Smooth muscle cell (in vitro differentiated cells): ENCODE measurements at regions not wholly inside any gene's neighbourhood (a gene's known extent, or its start where the extent isn't known, plus 50 kb on each side); places are given as distances from the start of the nearest gene placed in this dataset.

ENCODE experiments used
- DNase-seq: peaks from one replicate; lab custom pipeline; 2025; ENCODE audit not compliant: unreplicated experiment; lab: John Stamatoyannopoulos, UW
- H2AFZ ChIP-seq: fragments of 200-600 bp; sonication (generic); 2 replicates; pipeline ENCODE4 v1.6.0; 2016; ENCODE audit warnings: antibody characterized with exemption, low read depth, mild to moderate bottlenecking
- H3F3A ChIP-seq: fragments of 200-600 bp; sonication (generic); 2 replicates; pipeline ENCODE4 v1.6.0; 2017; ENCODE audit warnings: antibody characterized with exemption, low read depth
- H3K27ac ChIP-seq: fragments of 200-600 bp; sonication (generic); 2 replicates; pipeline ENCODE4 v1.5.1; 2016; ENCODE audit warnings: low read depth, mild to moderate bottlenecking
- H3K27me3 ChIP-seq: fragments of 200-600 bp; sonication (generic); 2 replicates; pipeline ENCODE4 v1.6.1; 2016; ENCODE audit warnings: low read depth, mild to moderate bottlenecking
- H3K36me3 ChIP-seq: fragments of 200-600 bp; sonication (generic); 2 replicates; pipeline ENCODE4 v1.5.1; 2016; ENCODE audit warnings: low read depth
- H3K4me1 ChIP-seq: fragments of 200-600 bp; sonication (generic); 2 replicates; pipeline ENCODE4 v1.5.1; 2016; ENCODE audit warnings: low read depth
- H3K4me2 ChIP-seq: fragments of 200-600 bp; sonication (generic); 2 replicates; pipeline ENCODE4 v1.6.0; 2016; ENCODE audit warnings: mild to moderate bottlenecking
- H3K4me3 ChIP-seq: fragments of 200-600 bp; sonication (generic); 2 replicates; pipeline ENCODE4 v1.5.1; 2016; ENCODE audit warnings: mild to moderate bottlenecking
- H3K79me2 ChIP-seq: fragments of 200-600 bp; sonication (generic); 2 replicates; pipeline ENCODE4 v1.6.0; 2016; ENCODE audit warnings: low read depth, mild to moderate bottlenecking
- H3K9ac ChIP-seq: fragments of 200-600 bp; sonication (generic); 2 replicates; pipeline ENCODE4 v1.6.0; 2016; ENCODE audit warnings: low read depth
- H3K9me3 ChIP-seq: fragments of 200-600 bp; sonication (generic); replicated peaks from 2 replicates; pipeline ENCODE4 v1.5.1; 2016; ENCODE audit warnings: low read depth
- H4K20me1 ChIP-seq: fragments of 200-600 bp; sonication (generic); 2 replicates; pipeline ENCODE4 v1.6.0; 2016; ENCODE audit warnings: low read depth
- WGBS: methylation state at CpG from one replicate; pipeline ENCODE4 v1.1.7; 2016; ENCODE audit warnings: low lambda C conversion rate; 5-methylcytosine and 5-hydroxymethylcytosine counted together
- TF ChIP-seq, protein P1 (sequence below): fragments of 200-600 bp; sonication (generic); IDR thresholded peaks from 2 replicates; pipeline ENCODE4 v1.5.1; 2017; ENCODE audit warnings: borderline replicate concordance, mild to moderate bottlenecking, antibody characterized with exemption; ENCODE audit not compliant: insufficient read depth, poor library complexity, severe bottlenecking

DNA sequence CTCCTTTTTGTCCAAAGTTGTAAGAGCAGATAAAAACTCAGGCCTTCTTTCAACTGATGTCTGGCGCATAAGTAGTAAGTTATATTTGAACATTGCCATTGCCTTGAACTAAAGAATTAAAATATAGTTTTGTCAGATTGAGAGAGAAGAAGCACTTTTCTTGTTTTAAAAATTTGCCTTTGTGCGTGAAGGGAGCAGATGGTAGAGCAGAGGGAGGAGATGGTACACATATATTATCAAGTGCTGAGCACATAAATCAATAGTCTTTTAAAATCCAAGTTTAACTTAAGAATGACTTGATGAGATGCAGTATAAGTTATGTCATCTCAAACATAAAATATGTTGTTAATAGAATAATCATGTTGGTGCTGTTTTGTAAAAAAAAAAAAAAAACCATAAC lies 504.6 kb upstream of the KLHL1 start:
- Histone ChIP-seq H4K20me1 (no peaks in the 10 kb centered on the region), H3F3A (no peaks in the 10 kb centered on the region), H3K27ac (no peak overlapping the region), H3K4me2 (no peak overlapping the region), H3K4me3 (no peak overlapping the region), H3K79me2 (no peaks in the 10 kb centered on the region), H3K4me1 (no peaks in the 10 kb centered on the region), H2AFZ (no peak overlapping the region), H3K27me3 (no peaks in the 10 kb centered on the region), H3K9ac (no peak overlapping the region), H3K36me3 (no peaks in the 10 kb centered on the region), H3K9me3 (no peaks in the 10 kb centered on the region)
- WGBS: 82% methylated on average over 2 of the region's 2 CpGs
- DNase-seq: no peak
- TF ChIP-seq, protein P1, sequence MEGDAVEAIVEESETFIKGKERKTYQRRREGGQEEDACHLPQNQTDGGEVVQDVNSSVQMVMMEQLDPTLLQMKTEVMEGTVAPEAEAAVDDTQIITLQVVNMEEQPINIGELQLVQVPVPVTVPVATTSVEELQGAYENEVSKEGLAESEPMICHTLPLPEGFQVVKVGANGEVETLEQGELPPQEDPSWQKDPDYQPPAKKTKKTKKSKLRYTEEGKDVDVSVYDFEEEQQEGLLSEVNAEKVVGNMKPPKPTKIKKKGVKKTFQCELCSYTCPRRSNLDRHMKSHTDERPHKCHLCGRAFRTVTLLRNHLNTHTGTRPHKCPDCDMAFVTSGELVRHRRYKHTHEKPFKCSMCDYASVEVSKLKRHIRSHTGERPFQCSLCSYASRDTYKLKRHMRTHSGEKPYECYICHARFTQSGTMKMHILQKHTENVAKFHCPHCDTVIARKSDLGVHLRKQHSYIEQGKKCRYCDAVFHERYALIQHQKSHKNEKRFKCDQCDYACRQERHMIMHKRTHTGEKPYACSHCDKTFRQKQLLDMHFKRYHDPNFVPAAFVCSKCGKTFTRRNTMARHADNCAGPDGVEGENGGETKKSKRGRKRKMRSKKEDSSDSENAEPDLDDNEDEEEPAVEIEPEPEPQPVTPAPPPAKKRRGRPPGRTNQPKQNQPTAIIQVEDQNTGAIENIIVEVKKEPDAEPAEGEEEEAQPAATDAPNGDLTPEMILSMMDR: no peak

DNA sequence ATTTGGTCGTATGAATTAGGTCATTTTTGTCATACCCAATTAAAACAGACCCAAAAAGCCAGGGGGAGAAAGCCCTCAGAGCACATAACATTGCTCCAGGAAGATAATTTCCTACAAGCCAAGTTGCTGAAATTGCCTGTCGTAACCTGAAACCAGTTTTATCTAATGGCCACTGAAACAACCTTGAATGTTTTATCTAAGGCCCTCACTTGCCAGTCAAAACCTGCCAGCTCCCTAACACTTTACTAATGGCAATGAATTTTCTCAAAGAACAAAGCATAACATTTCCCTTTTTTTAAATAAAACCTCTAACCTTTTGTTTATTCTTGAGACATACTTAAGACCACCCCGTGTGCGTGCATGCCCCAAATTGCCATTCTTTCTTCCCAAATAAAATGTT lies 496.2 kb upstream of the KLHL1 start:
- Histone ChIP-seq H3K79me2 (no peaks in the 10 kb centered on the region), H3F3A (no peaks in the 10 kb centered on the region), H3K9ac (no peak overlapping the region), H3K36me3 (no peaks in the 10 kb centered on the region), H3K27me3 (no peaks in the 10 kb centered on the region), H4K20me1 (no peaks in the 10 kb centered on the region), H3K27ac (no peak overlapping the region), H3K9me3 (no peaks in the 10 kb centered on the region), H2AFZ (no peak overlapping the region), H3K4me2 (no peak overlapping the region), H3K4me1 (no peaks in the 10 kb centered on the region), H3K4me3 (no peak overlapping the region)
- TF ChIP-seq, protein P1: no peak
- WGBS: 63% methylated on average over 4 of the region's 4 CpGs
- DNase-seq: no peak

DNA sequence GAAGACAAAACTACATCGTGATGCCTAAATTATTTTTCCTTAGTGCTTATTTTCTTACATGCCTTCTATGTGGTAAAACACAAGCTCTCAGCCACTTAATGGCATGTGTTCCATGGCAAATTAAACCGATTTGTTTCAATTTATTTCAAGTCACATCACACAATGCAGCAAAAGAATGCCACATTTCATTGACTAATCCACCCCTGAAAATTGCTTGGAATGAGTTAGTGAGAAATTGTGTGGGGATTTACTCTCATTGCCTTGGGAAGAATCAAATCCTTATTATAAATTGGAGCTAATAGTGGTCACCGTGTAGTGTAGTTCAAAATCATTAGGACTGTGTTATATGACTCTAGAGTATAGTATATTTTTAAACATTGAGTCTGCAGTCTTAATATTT lies 485.5 kb upstream of the KLHL1 start:
- DNase-seq: no peak
- Histone ChIP-seq H3K9me3 (no peaks in the 10 kb centered on the region), H3K4me1 (no peaks in the 10 kb centered on the region), H4K20me1 (no peaks in the 10 kb centered on the region), H3K79me2 (no peaks in the 10 kb centered on the region), H3K9ac (no peak overlapping the region), H3K4me2 (no peak overlapping the region), H2AFZ (no peak overlapping the region), H3K36me3 (no peaks in the 10 kb centered on the region), H3K27me3 (no peaks in the 10 kb centered on the region), H3F3A (no peaks in the 10 kb centered on the region), H3K27ac (no peak overlapping the region), H3K4me3 (no peak overlapping the region)
- 58% methylated on average over 3 of the region's 3 CpGs for WGBS
- TF ChIP-seq, protein P1: no peak

DNA sequence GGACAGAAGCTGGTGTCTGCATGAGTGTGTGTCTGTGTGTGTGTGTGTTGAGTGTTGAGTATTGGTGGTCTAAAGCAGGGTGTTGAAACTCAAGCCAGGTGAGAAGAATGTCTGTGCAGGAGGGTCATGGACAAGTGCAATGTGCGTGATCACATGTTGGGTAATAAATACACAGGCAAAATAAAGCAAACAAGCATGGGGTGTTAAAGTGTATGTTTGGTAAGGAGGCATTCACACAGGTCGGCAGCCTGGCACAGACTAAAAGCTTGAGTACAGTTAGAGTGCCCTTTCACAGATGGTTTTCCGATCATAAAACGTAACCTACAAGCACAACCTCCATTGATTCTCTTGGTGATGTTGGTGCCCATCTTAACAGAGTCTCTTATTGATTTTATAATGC lies 476.9 kb upstream of the KLHL1 start:
- H2AFZ ChIP-seq: no peak overlapping the region
- WGBS: 92% methylated on average over 4 of the region's 4 CpGs
- no peak for DNase-seq
- TF ChIP-seq, protein P1: no peak
- H3F3A ChIP-seq: no peaks in the 10 kb centered on the region
- H4K20me1 ChIP-seq: no peaks in the 10 kb centered on the region
- no peaks in the 10 kb centered on the region for H3K9me3 ChIP-seq
- no peak overlapping the region for H3K27ac ChIP-seq
- no peak overlapping the region for H3K4me2 ChIP-seq
- no peaks in the 10 kb centered on the region for H3K4me1 ChIP-seq
- no peak overlapping the region for H3K4me3 ChIP-seq
- H3K79me2 ChIP-seq: no peaks in the 10 kb centered on the region
- H3K27me3 ChIP-seq: no peaks in the 10 kb centered on the region
- H3K36me3 ChIP-seq: no peaks in the 10 kb centered on the region
- no peak overlapping the region for H3K9ac ChIP-seq
